DMS 273 treated with DMSO at 0.1 percent for 48 hours (cell line): ENCODE measurements at regions not wholly inside any gene's neighbourhood (a gene's known extent, or its start where the extent isn't known, plus 50 kb on each side); places are given as distances from the start of the nearest gene placed in this dataset.

ENCODE experiments used
- DNase-seq: peaks from one replicate; lab custom pipeline; 2025; lab: John Stamatoyannopoulos, UW

DNA sequence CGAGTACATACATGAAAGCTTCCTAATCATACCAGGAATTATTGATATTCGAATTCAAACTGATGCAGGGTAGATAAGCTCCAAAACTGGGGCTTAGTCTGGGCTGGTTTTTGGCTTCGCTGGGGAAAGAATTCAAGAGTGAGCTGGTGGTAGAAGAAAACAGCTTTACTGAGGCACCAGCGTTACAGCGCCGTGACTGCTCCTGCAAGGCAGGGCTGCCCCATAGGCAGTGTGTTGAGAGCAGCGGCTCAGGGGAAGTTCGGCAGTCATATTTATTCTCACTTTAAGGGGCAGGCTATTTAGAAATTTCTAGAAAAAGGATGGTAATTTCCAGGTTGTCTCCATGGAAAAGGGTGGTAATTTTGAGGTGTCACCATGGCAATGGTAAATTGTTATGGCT lies 292.6 kb upstream of the TCF4 start:
- no peak for DNase-seq

DNA sequence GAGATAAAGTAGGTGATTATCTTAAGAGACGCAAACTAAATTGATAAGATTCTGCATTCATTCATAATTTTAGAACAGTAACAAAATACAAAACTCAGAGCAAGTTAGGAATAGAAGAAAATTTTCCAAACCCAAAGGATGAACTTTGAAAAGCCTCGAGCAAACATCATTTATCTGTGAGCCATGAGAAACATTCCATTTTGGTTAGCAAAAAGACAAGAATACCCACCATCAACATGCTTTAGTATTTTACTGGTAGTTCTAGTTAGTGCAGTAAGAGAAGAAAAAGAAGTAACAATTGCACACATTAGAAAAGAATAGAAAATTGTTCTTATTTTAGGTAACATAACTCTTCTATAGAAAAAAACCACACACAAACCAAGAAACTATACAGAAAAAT lies 291.3 kb upstream of the TCF4 start:
- DNase-seq: no peak

DNA sequence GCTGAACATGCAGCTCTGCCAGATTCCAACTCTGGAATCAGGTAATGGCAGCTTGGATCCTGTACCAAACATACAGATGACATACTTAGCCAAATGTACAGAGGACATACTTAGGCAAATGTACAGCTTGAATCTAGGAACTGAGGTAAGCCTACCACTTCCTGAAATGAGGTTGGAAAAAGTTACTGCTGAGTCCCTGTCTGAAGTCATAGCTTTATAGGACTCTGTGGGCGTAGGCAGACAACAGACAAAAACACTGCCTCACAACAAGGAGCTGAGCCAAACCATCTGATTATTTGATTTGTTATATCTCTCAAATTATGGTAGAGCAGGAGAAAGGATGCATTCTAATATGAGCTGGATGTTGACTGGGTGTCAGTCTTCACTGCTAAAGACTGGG lies 290.2 kb upstream of the TCF4 start:
- no peak for DNase-seq

DNA sequence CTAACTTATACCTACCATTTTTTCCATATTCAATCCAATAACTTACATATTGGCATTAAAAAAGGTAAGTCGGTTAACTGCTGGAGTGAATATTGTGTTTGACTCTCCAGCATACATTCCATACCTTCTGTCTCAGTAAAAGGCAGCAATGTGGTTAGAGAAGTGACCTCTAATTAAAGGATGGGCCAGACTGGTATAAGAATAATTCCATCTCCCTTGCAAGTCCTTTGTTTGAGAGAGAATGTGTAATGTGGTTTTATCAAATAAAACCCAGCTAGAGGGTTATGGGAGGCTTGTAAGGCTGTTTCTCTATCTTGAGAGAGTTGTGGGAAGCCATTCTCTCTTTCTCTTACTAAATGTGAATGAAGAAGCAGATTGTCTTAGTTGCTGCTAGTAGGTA lies 289.3 kb upstream of the TCF4 start:
- DNase-seq: no peak

DNA sequence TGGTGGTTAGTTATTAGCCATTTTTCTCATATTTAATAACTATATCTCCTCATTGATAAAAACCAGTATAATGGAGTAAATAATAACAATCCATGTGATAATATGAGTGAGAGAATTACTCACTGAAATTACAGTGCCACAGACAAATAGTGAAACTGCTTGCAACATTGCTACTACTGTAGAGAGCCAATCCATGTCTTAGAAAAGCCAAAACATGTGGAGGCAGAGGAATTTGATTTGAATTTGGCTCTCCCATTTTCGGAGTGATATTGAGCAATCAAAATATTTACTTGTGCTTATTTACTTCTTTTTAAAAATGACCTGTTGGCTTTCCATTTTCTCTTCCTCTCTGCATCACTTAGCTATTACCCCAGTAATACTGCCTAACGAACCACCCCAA lies 288.3 kb upstream of the TCF4 start:
- no peak for DNase-seq

DNA sequence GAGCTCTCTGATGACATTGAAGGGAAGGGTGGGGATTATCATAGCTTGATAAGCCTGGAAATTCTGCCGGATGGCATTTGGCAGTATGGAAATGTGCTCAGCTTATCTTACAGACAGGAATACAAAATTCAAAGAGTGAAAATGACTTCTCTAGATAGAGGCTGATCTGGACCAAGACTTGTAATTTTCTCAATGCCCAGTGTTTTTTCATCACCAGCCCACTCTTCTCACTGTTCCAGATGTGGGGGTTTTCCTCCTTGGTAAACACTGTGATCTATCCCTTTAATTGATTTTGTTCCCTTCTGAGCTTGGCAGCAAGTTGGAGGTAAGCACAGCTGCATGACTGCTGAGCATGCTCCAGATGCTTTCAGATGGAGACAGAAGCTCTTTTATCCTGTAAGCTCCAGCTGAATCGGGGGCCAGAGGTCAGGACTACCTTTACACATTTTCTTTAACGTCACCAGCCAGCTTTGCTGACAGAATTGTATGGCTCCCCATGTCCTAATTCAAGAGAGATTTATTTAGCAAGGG lies 287.4 kb upstream of the TCF4 start:
- no peak for DNase-seq

DNA sequence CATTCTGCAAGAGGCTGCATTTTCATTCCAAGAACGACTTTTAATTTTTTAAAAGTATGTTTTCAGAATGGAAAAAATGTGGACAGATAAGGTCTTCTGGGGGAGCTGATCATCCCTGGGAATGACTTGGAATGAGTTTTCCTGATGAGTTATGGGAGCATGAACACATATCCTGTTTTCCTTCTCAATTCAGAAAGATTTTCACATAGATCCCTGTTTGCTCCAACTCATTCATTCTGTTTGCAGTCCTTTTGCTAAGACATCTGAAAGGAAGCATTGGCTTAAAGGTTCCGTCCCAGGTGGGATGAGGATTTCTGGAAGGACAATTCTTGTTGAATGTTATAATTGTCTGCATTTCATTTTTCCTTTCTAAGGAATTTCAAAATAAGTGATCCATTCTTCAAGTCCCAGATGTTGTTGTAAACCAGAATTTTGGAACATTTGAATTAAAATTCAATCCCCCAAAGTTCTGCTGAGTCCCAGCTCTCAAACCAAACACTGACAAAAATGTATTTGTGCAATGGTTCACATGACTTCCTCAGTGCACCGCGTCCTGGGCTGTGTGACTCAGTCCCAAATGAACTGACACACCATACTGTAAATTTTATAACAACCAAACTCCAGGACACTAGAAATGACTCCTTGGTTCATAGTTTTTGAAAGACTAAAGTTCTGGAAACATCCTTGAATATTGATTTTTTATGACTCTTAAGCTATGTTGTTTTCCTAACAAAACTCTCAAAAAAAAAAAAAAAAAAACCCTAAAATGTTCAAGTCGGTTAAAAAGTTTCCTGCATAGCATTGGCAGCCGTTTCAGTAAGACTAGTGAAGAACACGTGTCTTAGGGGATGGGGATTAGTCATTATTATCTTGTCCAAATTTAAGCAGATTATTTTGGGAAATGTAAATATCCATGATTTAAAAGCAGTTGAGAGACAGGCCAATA lies 281.8 kb upstream of the TCF4 start:
- no peak for DNase-seq

DNA sequence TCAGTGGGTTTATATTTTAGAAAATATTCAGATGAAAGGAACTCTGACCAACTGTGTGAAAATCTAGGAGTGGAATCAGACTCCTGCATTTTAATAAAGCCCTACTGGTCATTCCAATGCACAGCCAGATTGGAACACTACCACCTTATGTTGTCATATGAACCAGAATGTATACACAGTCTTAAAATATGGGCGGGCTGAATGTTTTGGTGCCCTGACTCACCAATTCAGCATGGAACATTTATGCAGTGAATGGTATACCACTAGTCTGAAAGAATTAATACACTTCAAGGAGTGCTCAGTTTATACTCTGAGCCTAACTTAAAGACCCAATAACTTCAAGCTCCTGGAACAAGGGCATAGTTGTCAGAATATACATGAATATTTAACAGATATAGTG lies 280.9 kb upstream of the TCF4 start:
- DNase-seq: no peak

DNA sequence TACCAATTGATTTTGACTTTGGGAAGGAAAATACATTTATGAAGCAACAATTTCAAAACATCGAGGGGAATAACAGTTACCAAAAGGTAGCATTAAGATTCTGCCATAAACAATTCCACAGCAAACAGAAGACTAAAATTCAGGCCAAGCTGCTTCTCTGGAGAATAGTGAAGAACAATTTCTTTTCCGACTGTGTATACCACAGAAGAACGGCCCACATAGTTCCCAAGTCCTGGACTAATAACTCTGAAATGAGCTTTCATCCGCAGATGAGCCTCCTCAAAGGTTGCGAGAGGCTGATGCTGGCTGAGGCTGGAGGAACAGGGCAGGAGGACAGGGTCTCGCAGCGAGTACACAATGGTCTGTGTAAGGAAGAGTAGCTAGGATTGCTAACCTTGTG lies 278.9 kb upstream of the TCF4 start:
- DNase-seq: no peak

DNA sequence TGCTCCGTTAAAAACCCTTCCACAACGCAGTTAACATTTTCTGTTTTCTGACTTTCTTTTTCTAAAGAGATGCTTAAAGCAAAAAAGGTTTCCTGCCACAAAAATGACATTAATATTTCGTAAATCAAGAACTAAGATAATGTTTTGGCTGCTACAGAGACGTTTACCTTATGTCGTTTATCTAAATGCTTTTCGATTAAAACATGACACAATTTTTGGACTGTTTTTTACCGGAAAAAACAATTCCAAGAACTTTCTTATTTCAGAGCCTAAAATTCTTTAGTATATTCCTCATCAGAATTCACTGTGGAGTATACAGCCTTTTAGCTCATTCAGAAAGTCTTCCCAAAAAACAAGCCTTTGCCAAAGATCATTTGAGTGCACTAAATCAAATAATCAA lies 278.0 kb upstream of the TCF4 start:
- DNase-seq: no peak

DNA sequence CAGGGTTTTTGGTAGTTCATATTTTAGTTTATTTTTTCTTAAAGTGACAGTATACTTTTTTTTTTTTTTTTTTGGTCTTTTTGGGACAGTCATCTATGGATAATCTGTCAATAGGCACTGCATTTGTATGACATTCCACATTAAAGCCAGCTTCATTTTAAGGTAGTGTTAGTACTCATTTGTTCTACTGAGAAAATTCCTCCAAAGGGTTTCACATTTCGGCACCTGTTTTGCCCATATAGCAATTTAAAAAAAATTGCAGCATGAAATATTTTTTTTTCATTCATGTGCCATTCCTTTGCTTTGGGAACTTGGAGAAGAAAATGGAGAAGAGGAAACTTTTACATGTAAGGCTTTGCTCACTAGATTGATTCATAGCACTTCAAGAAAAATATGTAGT lies 276.3 kb upstream of the TCF4 start:
- DNase-seq: no peak

DNA sequence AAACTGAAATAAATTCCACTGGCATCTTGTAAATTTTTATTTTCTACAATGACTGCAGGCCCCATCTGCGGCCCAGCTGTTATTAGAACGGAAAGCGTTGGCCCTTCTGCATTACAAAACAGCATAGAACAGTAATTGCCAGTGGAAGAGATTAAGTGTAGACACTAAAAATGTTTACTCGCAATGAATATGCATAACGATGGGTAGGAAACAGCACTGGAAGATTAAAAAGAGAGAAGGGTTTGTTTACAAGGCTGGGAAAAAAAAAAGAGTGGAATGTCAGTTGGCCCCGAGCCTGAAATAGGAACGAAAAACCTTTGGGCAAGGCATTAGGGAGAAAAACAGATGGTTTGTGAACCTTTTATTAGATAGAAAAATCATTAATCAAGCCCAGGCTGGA lies 275.9 kb upstream of the TCF4 start:
- DNase-seq: peak; percentile 84

DNA sequence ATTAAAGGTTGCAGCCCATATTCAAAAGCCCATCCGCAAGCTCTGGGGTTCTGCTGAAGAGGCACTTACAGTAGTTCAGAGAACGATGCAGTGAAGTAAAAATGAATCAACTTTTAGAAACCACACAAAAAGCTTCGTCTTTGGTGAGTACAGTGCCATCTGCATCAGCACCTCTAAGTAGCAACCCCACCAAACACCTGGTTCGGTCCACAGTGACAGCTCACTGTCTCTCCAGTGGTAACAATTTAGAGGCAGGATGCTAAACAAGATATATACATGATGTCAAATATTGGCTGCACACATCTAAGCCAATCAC lies 275.4 kb upstream of the TCF4 start:
- no peak for DNase-seq

DNA sequence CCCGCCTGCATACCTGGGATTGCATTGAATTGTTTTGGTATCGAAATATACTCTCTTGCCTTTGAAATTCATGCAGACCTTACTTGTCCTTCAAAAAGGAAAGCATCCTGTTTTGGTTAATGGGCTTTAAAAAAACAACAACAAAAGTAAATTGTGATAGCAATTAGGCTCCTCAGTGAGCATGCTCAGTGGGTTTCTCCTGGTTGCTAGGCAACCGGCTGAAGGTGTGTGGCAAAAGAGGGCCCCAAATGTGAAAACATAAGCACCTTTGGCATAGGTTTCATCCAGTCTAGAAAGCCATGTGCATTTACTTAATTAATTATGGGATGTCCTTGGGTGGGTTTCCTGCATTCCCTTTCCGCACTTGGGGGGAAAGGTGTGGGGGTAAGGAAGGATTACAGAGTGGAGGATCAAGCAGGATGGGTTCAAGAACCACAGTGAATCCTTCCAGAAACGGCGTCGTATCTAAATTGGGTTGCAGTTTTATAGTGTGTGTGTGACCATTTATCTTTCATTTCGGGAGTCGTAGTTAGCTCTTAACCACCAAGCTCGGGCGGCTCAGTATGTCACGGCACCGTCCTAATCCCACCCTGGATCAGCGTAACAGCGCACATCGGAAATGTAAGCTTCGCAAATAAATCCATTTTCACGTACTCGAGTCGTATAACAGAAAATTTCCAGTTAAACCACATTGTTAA lies 274.9 kb upstream of the TCF4 start:
- peak; percentile 8 for DNase-seq

DNA sequence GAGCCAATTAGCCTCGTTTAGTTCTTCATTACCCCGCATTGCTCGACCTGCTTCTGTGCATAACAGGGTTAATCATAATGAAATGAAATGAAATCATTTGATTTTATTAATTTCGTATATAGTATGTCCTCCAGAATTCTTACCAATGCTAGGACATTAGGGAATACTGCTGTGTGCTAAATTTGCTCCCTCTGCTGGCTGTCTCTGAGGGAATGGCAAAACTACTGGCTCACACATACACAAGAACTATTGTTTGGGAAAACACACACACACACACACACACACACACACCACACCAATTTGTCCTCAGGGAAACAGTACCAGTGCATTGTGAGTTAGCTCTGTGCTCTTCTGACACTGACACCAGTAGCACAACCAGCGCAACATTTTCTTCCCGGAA lies 273.3 kb upstream of the TCF4 start:
- no peak for DNase-seq

DNA sequence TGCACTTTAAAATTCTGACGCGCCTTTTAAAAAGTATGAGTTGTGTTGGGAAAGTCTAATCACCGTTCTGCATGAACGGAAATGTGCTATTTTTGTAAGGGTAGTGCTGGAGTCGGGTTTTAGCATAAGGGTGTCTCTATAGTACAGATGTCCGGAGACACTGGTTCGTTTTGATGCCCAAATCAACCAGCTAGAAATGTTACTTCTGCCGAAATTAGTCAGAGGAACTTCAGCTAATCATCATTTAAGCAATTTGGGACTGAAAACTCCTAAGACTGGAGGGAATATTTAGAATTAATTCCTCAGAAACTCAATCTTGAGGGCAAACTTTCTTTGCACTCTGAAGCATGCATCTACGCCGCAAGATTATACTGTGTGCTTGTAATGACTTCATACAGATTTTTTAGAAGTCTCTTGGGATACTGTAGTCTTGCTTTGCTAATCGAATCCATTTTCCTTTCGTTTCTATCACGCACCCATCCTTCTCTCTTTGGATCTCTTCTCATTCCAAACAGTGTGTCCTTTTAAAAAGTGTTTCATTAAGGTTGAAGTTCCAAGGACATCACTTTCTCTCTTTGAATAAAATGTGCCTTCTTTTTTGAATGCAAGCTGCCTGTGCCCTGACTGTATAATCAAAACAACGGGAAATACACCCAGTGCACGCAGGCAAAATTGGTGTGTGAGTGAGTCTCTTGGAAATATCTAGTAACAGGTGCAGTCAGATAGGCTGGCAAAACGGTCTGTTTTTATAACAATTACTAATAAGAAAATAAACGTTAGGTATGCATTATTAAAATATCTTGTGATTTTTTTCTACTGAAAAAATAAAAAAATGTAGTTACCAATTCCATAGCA lies 270.9 kb upstream of the TCF4 start:
- no peak for DNase-seq

DNA sequence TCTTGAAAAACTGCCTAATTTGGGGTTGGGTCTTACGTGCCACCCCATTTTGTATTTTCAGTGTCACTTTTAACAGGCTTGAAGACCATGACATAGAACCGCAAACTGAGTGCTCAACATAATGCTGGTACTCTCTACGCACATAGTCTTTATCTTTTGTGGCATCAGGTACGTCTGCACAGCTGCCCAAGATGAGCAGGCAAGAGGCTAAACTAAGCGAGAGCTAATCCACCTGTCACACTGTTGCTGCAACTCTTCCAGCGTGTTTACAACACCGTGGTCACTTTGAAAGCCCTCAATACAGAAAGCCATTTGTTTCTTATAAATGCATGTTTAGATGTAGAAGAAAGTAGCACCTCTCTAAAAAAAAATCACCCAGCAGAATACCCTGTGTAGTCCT lies 270.0 kb upstream of the TCF4 start:
- DNase-seq: no peak

DNA sequence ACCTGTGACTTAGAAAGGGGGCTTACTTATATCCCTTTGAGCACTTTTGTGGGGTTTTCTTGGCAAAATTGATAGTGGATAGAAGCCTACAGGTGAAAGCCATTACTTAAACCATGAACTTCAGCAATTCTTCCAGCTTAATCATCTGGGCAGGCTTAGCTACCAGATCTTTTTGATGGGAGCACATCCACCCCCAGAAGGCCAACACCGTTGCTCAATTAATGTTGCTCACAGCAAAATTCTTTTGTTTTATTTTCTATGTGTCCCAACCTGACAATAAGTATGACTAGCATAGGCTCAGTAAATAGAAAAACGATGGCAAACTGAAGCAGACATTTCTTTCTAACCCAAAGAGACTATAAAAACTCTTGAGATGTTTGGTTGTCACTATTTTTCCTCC lies 269.4 kb upstream of the TCF4 start:
- no peak for DNase-seq

DNA sequence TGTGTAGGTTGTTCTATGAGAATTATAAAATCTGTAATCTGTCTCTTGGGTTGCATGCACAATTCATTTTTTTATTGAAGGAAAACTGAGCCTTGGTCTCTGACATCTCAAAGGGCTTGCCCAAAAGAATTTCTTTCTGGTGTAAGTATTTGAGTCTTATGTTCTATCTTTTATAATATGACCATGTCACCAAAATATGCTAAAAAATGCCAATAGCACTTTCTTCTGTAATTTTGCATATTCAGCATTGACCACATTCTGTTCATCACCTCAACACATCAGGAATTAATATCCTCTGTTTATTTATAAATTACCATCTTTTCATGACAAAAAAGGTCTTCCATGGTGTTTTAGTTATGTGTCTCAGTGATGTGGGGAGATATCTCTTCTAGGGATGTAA lies 268.7 kb upstream of the TCF4 start:
- DNase-seq: no peak

DNA sequence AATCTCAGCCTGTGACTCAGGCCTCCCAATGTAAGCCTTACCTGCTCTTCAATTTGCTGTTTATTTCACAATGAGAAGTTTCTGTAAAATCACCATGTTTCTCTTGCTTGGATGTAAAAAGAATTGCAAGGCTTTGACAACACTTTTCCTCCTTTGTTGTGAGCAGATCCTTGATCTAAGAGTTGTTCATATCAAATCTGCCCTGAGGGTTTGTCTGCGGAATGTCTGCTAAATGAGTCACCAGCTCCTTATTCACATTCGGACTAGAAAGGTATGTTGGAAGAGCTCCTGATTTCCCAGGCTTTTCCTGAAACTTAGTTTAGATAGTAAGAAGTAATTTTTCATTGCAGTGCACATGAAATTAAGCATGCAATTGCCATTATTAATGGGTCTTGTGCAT lies 268.2 kb upstream of the TCF4 start:
- DNase-seq: no peak

DNA sequence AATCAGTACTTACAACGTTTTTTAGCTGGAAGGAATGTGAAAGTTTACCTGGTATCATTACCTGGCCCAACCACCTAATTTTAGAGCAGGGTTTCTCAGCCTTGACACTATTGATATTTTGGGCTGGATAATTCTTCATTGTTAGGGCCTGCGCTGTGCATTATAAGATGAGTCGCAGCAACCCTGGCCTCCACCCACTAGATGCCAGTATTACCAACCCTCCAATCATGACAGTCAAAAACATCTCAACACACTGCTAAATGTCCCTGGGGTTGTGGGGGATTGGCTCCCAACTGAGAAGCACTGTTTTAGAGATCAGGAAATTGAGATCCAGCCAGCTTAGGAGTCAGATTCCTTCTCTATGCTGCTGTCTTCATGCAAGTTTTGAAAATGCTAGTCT lies 265.3 kb upstream of the TCF4 start:
- DNase-seq: no peak

DNA sequence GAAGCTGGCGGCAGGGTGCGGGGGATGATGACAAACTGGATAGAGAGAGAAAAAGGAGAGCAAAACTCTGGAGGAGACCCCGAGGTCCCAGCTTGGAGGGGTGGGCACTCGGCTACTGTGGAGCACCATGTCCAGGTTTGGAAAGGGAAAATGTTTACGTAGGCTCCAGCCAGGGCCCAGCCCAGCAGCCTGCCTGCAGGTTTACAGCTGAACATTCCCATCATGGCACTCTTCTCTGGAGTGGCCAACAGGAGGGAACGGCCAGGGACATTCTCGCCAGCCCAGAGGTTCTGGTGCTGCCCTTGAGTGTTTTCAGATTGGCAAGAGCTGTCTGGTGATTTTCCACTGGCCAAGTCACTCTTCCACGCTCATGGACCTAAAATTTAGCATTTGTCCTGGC lies 262.9 kb upstream of the TCF4 start:
- no peak for DNase-seq

DNA sequence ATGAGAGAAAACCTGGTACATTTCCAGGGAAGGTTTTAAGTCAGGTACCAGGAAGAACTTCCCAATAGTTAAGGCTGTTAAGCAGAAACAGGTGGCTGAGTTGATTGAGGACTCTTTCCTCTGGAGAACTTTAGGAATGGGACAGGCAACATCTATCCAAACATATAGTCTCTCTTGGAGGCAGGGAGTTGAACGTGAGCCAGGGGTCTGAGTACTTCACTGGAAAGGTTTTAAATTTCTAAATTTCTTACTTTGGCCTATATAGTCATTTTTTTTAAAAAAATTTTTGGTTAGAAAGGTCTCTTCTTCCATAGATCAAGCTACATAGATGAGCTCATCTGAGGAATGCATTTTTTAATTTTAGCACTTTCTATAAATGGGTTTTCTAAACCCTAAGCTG lies 261.4 kb upstream of the TCF4 start:
- DNase-seq: no peak
